ENCODE measurements at regions not wholly inside any gene's neighbourhood (a gene's known extent, or its start where the extent isn't known, plus 50 kb on each side); places are given as distances from the start of the nearest gene placed in this dataset.
A peak's percentile ranks its signal among the peaks of the same experiment; 100 is the strongest.

GRCh38 chr2:136052369-136053362 is 65.3 kb downstream of the CXCR4 start:
- Histone ChIP-seq H4K20me1 (ENCODE audit: control insufficient read depth, insufficient read depth, low read length, poor library complexity, severe bottlenecking) (no peaks in the 10 kb centered on the region), H2AFZ (ENCODE audit: insufficient read depth, low read depth, low read length, poor library complexity, severe bottlenecking) (peak overlapping the region; percentile 7), H3K4me3 (ENCODE audit: control extremely low read depth in 1 of 5, extremely low read depth in 1 of 5, insufficient read depth in 1 of 5, low read depth in 2 of 5, low read length in 4 of 5) (no peak overlapping the region), H3K36me3 (replicated peaks in 1 of 2; ENCODE audit: control extremely low read depth in 1 of 2, control insufficient read depth in 1 of 2, extremely low read depth in 1 of 2, insufficient read depth in 2 of 2, low read length in 1 of 2) (no peaks in the 10 kb centered on the region), H3K27ac (ENCODE audit: low read length in 2 of 2) (no peak overlapping the region), H3K4me2 (replicated peaks; ENCODE audit: low read depth, low read length, poor library complexity, severe bottlenecking) (peak overlapping the region; percentile 4), H3K9me3 (ENCODE audit: control extremely low read depth in 1 of 3, control insufficient read depth in 2 of 3, insufficient read depth in 1 of 3, low read length in 2 of 3) (no peaks in the 10 kb centered on the region), H3K79me2 (ENCODE audit: control insufficient read depth, insufficient read depth, low read length) (no peaks in the 10 kb centered on the region), H3K27me3 (replicated peaks in 1 of 4; ENCODE audit: control extremely low read depth in 1 of 4, control insufficient read depth in 3 of 4, insufficient read depth in 4 of 4, low read length in 3 of 4) (no peaks in the 10 kb centered on the region), H3K9ac (ENCODE audit: low read length) (no peak overlapping the region), H3K4me1 (ENCODE audit: control insufficient read depth in 2 of 2, insufficient read depth in 2 of 2, low read length in 2 of 2) (peaks cover 40% of the 10 kb centered on the region in 2 donors)
- TF ChIP-seq EZH2 (IDR thresholded peaks at IDR 0.05; ENCODE audit: borderline replicate concordance, insufficient read depth, low read depth, low read length, poor library complexity, severe bottlenecking) (no peak), CTCF (IDR thresholded peaks at IDR 0.05) (no peak)
- ATAC-seq (ENCODE audit: low read depth) (peak; percentile 26), DNase-seq (peak; percentile 33)
- Mint-ChIP-seq H3K4me1 (peaks cover 63% of the 10 kb centered on the region), H3K4me3 (peak overlapping the region; percentile 52), H3K27me3 (no peaks in the 10 kb centered on the region), H3K27ac (peak overlapping the region; percentile 60), H3K9me3 (ENCODE audit: insufficient read depth) (no peaks in the 10 kb centered on the region)
- ChIA-PET POLR2A (interaction anchor here (0.5 to 1.2 kb wide), 2 partner anchors 9 to 79 kb away, joined by 3 to 4 read pairs; no protein-coding TSS in a partner anchor), CTCF (interaction anchor here (0.9 kb wide), 1 partner anchor 332 kb away, joined by 4 read pairs; no protein-coding TSS in a partner anchor)
- intact Hi-C loops (cut with micrococcal nuclease) = loop anchor here (5.0 kb wide), 2 partner anchors 35 to 55 kb away; no protein-coding TSS in a partner anchor
- 44% methylated on average over 3 of the region's 10 CpGs for WGBS (ENCODE audit: insufficient coverage)

- H3K27ac ChIP-seq (ENCODE audit: low read length in 2 of 2) = no peak overlapping the region
- peak overlapping the region; percentile 48 for H3K4me3 Mint-ChIP-seq
- H3K4me1 ChIP-seq (ENCODE audit: control insufficient read depth in 2 of 2, insufficient read depth in 2 of 2, low read length in 2 of 2) = peaks cover 32 to 33% of the 10 kb centered on the region in 2 donors
- H3K4me3 ChIP-seq (ENCODE audit: control extremely low read depth in 1 of 5, extremely low read depth in 1 of 5, insufficient read depth in 1 of 5, low read depth in 2 of 5, low read length in 4 of 5) = no peak overlapping the region
- H3K27me3 Mint-ChIP-seq = no peaks in the 10 kb centered on the region
- H3K27ac Mint-ChIP-seq = no peak overlapping the region
- peaks cover 59% of the 10 kb centered on the region for H3K4me1 Mint-ChIP-seq
- TF ChIP-seq CTCF (IDR thresholded peaks at IDR 0.05) (no peak), EZH2 (IDR thresholded peaks at IDR 0.05; ENCODE audit: borderline replicate concordance, insufficient read depth, low read depth, low read length, poor library complexity, severe bottlenecking) (no peak)
- H3K9me3 Mint-ChIP-seq (ENCODE audit: insufficient read depth) = no peaks in the 10 kb centered on the region
- ChIA-PET POLR2A (no interaction called here), CTCF (no interaction called here)
- no peaks in the 10 kb centered on the region for H3K79me2 ChIP-seq (ENCODE audit: control insufficient read depth, insufficient read depth, low read length)
- H3K9me3 ChIP-seq (ENCODE audit: control extremely low read depth in 1 of 3, control insufficient read depth in 2 of 3, insufficient read depth in 1 of 3, low read length in 2 of 3) = no peaks in the 10 kb centered on the region
- DNase-seq (no peak), ATAC-seq (ENCODE audit: low read depth) (no peak)
- no peak overlapping the region for H3K9ac ChIP-seq (ENCODE audit: low read length)
- no peaks in the 10 kb centered on the region for H4K20me1 ChIP-seq (ENCODE audit: control insufficient read depth, insufficient read depth, low read length, poor library complexity, severe bottlenecking)
- H3K4me2 ChIP-seq (replicated peaks; ENCODE audit: low read depth, low read length, poor library complexity, severe bottlenecking) = peak overlapping the region; percentile 10
- no peaks in the 10 kb centered on the region for H3K27me3 ChIP-seq (replicated peaks in 1 of 4; ENCODE audit: control extremely low read depth in 1 of 4, control insufficient read depth in 3 of 4, insufficient read depth in 4 of 4, low read length in 3 of 4)
- H2AFZ ChIP-seq (ENCODE audit: insufficient read depth, low read depth, low read length, poor library complexity, severe bottlenecking) = no peak overlapping the region
- intact Hi-C loops (cut with micrococcal nuclease) = loop anchor here (5.0 kb wide), 2 partner anchors 34 to 56 kb away; no protein-coding TSS in a partner anchor
- no peaks in the 10 kb centered on the region for H3K36me3 ChIP-seq (replicated peaks in 1 of 2; ENCODE audit: control extremely low read depth in 1 of 2, control insufficient read depth in 1 of 2, extremely low read depth in 1 of 2, insufficient read depth in 2 of 2, low read length in 1 of 2)
Measured at GRCh38 chr2:136051725-136052048, 66.3 kb upstream of the DARS1 start.
